Kidney epithelial cell (primary cell): ENCODE measurements at regions not wholly inside any gene's neighbourhood (a gene's known extent, or its start where the extent isn't known, plus 50 kb on each side); places are given as distances from the start of the nearest gene placed in this dataset.
"Not testable (repeated sequence)": the region's sequence is repeated elsewhere in the genome, so short reads cannot be mapped to it uniquely, and the experiment has no call there.

Source experiments
- DNase-seq: peaks from one replicate; pipeline ENCODE4 v3.0.0-alpha.2; 2010; ENCODE audit warnings: low read depth
- H3K27me3 ChIP-seq: 2 replicates; pipeline ENCODE4 v1.6.0; 2011; ENCODE audit warnings: low read length; ENCODE audit not compliant: control insufficient read depth, insufficient read depth
- H3K36me3 ChIP-seq: 2 replicates; pipeline ENCODE4 v1.5.1; 2011; ENCODE audit warnings: low read length; ENCODE audit not compliant: control insufficient read depth, insufficient read depth
- H3K4me3 ChIP-seq: 2 replicates; pipeline ENCODE4 v1.5.1; 2011; ENCODE audit warnings: low read depth, mild to moderate bottlenecking, control low read depth, low read length
- TF ChIP-seq, protein P1 (sequence below): IDR thresholded peaks from 2 replicates; pipeline ENCODE4 v1.5.1; 2011; ENCODE audit warnings: mild to moderate bottlenecking, moderate library complexity, low read length, control low read depth, inconsistent platforms; ENCODE audit not compliant: insufficient read depth, poor library complexity, severe bottlenecking

DNA sequence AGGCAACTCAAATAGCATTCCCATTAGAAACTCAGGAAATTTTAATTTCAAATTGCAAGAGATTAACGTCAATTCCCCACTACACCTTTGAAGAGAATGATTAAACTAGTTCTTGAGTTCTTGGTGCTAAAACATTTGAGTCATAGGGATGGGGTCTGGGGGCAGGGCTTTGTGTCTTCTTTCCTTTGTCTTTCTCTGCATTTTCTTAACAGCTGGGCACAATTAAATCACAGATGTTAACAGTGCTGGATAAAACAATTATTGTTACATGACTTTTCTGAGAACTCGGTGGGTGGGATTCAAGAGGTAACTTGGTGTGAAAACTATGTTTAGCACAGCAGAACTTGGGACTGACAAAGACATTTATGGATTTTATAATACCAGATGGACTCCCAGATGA, 351.9 kb upstream of the TNC start:
- TF ChIP-seq, protein P1, sequence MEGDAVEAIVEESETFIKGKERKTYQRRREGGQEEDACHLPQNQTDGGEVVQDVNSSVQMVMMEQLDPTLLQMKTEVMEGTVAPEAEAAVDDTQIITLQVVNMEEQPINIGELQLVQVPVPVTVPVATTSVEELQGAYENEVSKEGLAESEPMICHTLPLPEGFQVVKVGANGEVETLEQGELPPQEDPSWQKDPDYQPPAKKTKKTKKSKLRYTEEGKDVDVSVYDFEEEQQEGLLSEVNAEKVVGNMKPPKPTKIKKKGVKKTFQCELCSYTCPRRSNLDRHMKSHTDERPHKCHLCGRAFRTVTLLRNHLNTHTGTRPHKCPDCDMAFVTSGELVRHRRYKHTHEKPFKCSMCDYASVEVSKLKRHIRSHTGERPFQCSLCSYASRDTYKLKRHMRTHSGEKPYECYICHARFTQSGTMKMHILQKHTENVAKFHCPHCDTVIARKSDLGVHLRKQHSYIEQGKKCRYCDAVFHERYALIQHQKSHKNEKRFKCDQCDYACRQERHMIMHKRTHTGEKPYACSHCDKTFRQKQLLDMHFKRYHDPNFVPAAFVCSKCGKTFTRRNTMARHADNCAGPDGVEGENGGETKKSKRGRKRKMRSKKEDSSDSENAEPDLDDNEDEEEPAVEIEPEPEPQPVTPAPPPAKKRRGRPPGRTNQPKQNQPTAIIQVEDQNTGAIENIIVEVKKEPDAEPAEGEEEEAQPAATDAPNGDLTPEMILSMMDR = no peak
- Histone ChIP-seq H3K4me3 (no peak overlapping the region), H3K36me3 (no peaks in the 10 kb centered on the region), H3K27me3 (no peaks in the 10 kb centered on the region)
- no peak for DNase-seq

DNA sequence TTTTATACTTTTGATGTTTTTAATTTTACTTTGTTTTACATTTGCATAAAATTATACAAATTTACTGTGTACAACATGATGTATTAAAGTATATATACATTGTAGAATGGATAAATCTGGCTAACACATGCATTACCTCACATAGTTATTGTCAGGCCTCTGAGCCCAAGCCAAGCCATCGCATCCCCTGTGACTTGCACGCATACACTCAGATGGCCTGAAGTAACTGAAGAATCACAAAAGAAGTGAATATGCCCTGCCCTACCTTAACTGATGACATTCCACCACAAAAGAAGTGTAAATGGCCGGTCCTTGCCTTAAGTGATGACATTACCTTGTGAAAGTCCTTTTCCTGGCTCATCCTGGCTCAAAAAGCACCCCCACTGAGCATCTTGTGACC, 355.1 kb upstream of the TNC start:
- DNase-seq = not testable (repeated sequence)

DNA sequence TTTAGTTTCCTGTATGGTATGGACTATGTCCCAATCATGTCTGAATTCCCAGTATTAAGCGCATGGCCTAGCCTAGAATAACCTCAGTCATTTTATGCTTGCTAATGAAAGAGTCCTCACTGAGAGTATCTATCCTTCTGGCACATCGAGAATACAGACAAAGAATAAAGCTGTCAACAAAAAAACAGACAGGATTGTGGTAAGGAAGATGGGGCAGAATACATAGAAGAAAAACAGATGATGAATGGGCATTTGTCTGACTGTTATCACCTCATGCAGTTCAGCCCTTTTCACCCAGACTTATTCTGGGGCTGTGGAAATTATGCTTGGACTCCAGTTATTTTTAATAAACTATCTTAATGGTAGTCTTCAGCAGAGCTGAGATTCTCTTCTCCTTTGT, 363.8 kb upstream of the TNC start:
- TF ChIP-seq, protein P1 = no peak
- Histone ChIP-seq H3K4me3 (no peak overlapping the region), H3K27me3 (no peaks in the 10 kb centered on the region), H3K36me3 (no peaks in the 10 kb centered on the region)
- no peak for DNase-seq

More for the DNA sequence above, 355.1 kb upstream of the TNC start:
- H3K4me3 ChIP-seq, H3K27me3 ChIP-seq, H3K36me3 ChIP-seq: not testable (repeated sequence)

DNA sequence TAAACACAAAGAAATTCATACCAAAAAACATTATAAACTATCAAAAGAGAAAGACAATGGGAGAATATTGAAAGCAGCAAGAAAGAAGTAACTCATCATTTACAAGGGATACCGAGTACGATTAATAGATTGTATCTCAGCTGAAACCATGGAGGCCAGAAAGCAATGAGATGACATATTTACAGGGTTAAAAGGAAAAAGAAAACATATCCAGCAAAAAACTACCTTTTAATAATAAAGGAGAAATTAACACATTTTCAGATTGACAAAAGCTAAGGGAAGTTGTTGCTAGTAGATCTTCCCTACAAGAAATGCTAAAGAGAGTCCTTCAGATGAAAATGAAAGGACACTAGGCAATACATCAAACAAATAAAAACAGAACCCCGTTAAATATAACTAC, 364.8 kb upstream of the TNC start:
- no peak for DNase-seq
- Histone ChIP-seq H3K36me3 (no peaks in the 10 kb centered on the region), H3K4me3 (no peak overlapping the region), H3K27me3 (no peaks in the 10 kb centered on the region)
- TF ChIP-seq, protein P1 = no peak

DNA sequence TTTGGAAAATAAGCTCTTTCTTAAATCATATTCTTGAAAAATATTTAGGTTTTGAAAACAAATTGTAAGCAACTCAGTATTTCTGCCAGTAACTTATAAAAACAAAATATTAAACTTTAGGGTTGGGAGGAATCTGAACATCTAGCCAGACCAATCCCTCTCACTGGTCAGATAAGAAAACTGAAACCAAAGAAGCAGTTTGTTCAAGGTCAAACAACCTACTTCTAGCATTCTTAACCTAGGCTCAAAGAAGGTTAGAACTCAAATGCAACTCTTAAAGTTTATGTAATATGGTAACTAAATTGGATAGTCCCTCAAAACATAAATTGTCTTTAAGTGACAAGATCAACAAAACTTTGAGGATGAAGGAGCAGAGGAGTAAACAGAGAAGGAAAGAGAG, 374.9 kb upstream of the TNC start:
- TF ChIP-seq, protein P1 = no peak
- Histone ChIP-seq H3K4me3 (no peak overlapping the region), H3K36me3 (no peaks in the 10 kb centered on the region), H3K27me3 (no peaks in the 10 kb centered on the region)
- no peak for DNase-seq

DNA sequence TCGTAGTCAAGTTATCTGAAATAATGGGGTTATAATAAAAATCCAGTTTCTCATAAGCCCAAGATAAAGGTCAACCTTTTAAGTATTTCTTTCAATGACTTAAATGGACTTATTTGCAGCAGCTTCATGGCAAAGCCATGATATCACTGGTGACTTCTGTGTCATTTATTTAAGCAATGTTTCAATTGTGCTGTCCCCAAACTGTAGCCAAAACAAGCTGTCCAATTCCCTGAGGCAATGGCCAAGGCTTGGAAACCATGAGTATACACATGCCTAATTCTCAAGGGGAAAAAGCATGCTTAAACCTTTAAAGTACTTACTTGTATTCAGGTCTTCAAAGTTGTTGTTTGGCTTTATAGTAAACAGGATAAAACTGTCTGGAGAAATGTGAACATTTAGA, 376.4 kb upstream of the TNC start:
- Histone ChIP-seq H3K36me3 (no peaks in the 10 kb centered on the region), H3K4me3 (no peak overlapping the region), H3K27me3 (no peaks in the 10 kb centered on the region)
- DNase-seq = no peak
- TF ChIP-seq, protein P1 = no peak

DNA sequence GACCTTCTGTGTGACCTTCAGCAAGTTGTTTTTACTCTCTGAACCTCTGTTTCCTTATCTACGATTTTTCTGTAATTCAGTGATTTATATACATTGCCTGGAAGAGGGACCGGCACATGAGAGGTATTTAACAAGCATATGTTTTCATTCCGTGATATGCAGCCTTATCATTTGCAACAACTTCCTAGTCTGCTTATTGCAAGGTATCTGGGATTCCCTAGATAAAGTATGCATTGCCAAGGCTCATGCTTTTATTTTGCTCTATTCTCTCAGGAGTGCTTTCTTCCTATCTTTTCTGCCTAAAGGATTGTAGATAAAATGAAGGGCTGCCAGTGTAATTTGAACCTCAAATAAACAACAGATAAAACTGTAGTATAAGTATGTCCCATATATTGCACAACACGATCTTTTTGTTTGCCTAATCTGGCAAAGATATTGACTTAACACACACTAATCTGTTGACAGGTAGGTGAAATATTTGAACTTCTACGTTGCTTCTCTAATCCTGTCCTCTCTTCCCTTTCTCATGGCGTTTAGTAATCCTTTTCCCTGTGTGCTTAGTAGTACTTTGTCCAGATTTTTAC, 377.2 kb upstream of the TNC start:
- DNase-seq = no peak
- Histone ChIP-seq H3K27me3 (no peaks in the 10 kb centered on the region), H3K36me3 (no peaks in the 10 kb centered on the region), H3K4me3 (no peak overlapping the region)
- TF ChIP-seq, protein P1 = no peak
